Vagina (tissue), 2 donors: ENCODE measurements at regions not wholly inside any gene's neighbourhood (a gene's known extent, or its start where the extent isn't known, plus 50 kb on each side); places are given as distances from the start of the nearest gene placed in this dataset.

Source experiments
- DNase-seq, 2 donors: peaks; one replicate each; pipeline ENCODE4 v3.0.0-alpha.2; 2017; ENCODE audit errors: extremely low spot score in 2 of 2
- H3K27ac ChIP-seq: fragments of 200-600 bp; sonication (generic); one replicate; pipeline ENCODE4 v1.5.1; 2019
- H3K27me3 ChIP-seq: fragments of 200-600 bp; sonication (generic); one replicate; pipeline ENCODE4 v1.5.1; 2019
- H3K36me3 ChIP-seq, 2 donors: fragments of 200-600 bp; sonication (generic); one replicate each; pipeline ENCODE4 v1.5.1; 2017 to 2019
- H3K4me1 ChIP-seq: fragments of 200-600 bp; sonication (generic); one replicate; pipeline ENCODE4 v1.5.1; 2019
- H3K4me3 ChIP-seq, 2 donors: fragments of 200-600 bp; sonication (generic); 1 replicate in 1 of 2; 2 replicates in 1 of 2; pipeline ENCODE4 v1.5.1; 2016 to 2019
- H3K9me3 ChIP-seq: fragments of 200-600 bp; sonication (generic); one replicate; pipeline ENCODE4 v1.5.1; 2019
- CTCF ChIP-seq, 3 experiments: fragments of 450-650 bp in 2 of 3; fragments of 200-600 bp in 1 of 3; sonication (generic) in 1 of 3; IDR thresholded peaks; one replicate each; pipeline ENCODE4 v1.5.1; 2017 to 2019; ENCODE audit warnings: antibody characterized with exemption in 3 of 3, mild to moderate bottlenecking in 2 of 3, moderate library complexity in 2 of 3
- POLR2A ChIP-seq, 2 donors: fragments of 450-650 bp; IDR thresholded peaks; one replicate each; pipeline ENCODE4 v1.6.1; 2017; ENCODE audit warnings: antibody characterized with exemption in 2 of 2, mild to moderate bottlenecking in 2 of 2, moderate library complexity in 2 of 2
- POLR2AphosphoS5 ChIP-seq, 2 donors: sonication (generic); formaldehyde crosslinking; IDR thresholded peaks; one replicate each; pipeline ENCODE4 v1.9.0; 2017; ENCODE audit warnings: antibody characterized with exemption in 2 of 2, mild to moderate bottlenecking in 2 of 2, low read depth in 1 of 2; ENCODE audit not compliant: insufficient read depth in 1 of 2
- intact Hi-C: fragments of 100-400 bp; cut with DNase I; formaldehyde crosslinking; loops from one replicate; pipeline ENCODE4 v1.15.1; 2023

- Histone ChIP-seq H3K27me3 (no peaks in the 10 kb centered on the region), H3K27ac (no peak overlapping the region), H3K4me3 (no peak overlapping the region), H3K9me3 (no peaks in the 10 kb centered on the region), H3K4me1 (peaks cover 11% of the 10 kb centered on the region), H3K36me3 (no peaks in the 10 kb centered on the region)
- no peak for DNase-seq
- intact Hi-C loops, result no loop called here
- TF ChIP-seq POLR2A (IDR thresholded peaks at IDR 0.05) (no peak), POLR2AphosphoS5 (IDR thresholded peaks at IDR 0.05; ENCODE audit: insufficient read depth in 1 of 2, low read depth in 1 of 2) (no peak), CTCF (IDR thresholded peaks at IDR 0.05) (no peak)
These were observed 50.8 kb upstream of the MYLIP start for GRCh38 chr6:16078064-16078463.

GRCh38 chr6:16069671-16070070, 59.2 kb upstream of the MYLIP start:
- Histone ChIP-seq H3K27ac (no peak overlapping the region), H3K9me3 (no peaks in the 10 kb centered on the region), H3K4me3 (no peak overlapping the region), H3K36me3 (no peaks in the 10 kb centered on the region), H3K4me1 (no peaks in the 10 kb centered on the region), H3K27me3 (no peaks in the 10 kb centered on the region)
- no peak for DNase-seq
- intact Hi-C loops, result no loop called here
- TF ChIP-seq POLR2AphosphoS5 (IDR thresholded peaks at IDR 0.05; ENCODE audit: insufficient read depth in 1 of 2, low read depth in 1 of 2), result no peak
- no peak for TF ChIP-seq POLR2A (IDR thresholded peaks at IDR 0.05)
- no peak for TF ChIP-seq CTCF (IDR thresholded peaks at IDR 0.05)

- no peaks in the 10 kb centered on the region for H3K4me1 ChIP-seq
- DNase-seq, result no peak
- H3K9me3 ChIP-seq, result no peaks in the 10 kb centered on the region
- H3K27me3 ChIP-seq, result no peaks in the 10 kb centered on the region
- H3K27ac ChIP-seq, result no peak overlapping the region
- no peak overlapping the region for H3K4me3 ChIP-seq
- H3K36me3 ChIP-seq, result no peaks in the 10 kb centered on the region
- TF ChIP-seq POLR2A (IDR thresholded peaks at IDR 0.05) (no peak), POLR2AphosphoS5 (IDR thresholded peaks at IDR 0.05; ENCODE audit: insufficient read depth in 1 of 2, low read depth in 1 of 2) (no peak), CTCF (IDR thresholded peaks at IDR 0.05) (no peak)
- intact Hi-C loops, result no loop called here
These were observed 59.7 kb upstream of the MYLIP start for GRCh38 chr6:16069222-16069621.

DNA sequence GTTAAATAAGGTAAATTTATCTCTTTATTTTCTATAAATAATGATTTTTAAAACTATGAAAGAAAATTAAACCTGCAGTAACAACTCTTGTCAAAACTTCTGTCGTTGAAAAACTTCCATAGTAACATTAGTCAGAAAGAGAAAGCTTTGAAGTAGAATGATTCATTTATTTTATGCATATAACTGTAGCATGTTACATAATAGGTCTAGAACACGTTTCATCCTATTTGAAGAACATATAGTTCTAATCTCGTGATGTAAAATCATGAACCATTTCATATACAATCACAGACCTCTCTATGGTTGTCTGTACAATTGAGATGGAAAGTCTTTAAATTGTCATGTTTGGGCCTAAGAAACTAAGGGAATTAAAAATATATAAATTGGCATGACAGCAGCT, 61.3 kb upstream of the MYLIP start:
- TF ChIP-seq CTCF (IDR thresholded peaks at IDR 0.05) (no peak), POLR2A (IDR thresholded peaks at IDR 0.05) (no peak), POLR2AphosphoS5 (IDR thresholded peaks at IDR 0.05; ENCODE audit: insufficient read depth in 1 of 2, low read depth in 1 of 2) (no peak)
- Histone ChIP-seq H3K4me3 (no peak overlapping the region), H3K9me3 (no peaks in the 10 kb centered on the region), H3K4me1 (no peaks in the 10 kb centered on the region), H3K36me3 (no peaks in the 10 kb centered on the region), H3K27ac (no peak overlapping the region), H3K27me3 (no peaks in the 10 kb centered on the region)
- DNase-seq, result no peak
- intact Hi-C loops, result no loop called here

DNA sequence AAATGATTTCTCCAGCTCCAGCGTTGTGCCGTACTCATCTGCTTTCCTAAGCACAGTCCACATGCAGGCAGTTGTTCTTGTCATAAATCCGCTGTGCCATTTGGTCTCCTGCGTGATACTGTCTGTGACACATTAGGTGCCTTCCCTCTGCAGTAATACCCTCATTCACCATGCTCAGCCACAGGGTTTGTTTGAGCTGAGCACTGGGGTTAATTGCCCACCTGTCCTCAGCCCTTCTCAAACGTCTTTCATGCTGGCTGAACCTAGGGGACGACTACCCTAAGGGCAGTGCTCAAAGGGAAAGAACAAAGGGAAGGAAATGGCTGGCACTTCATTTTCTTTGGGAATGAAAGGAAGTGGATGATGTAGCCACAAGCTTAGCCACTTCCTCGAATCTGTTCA, 64.2 kb upstream of the MYLIP start:
- no peak overlapping the region for H3K27ac ChIP-seq
- H3K27me3 ChIP-seq, result no peaks in the 10 kb centered on the region
- H3K36me3 ChIP-seq, result no peaks in the 10 kb centered on the region
- H3K4me1 ChIP-seq, result no peaks in the 10 kb centered on the region
- intact Hi-C loops, result no loop called here
- TF ChIP-seq CTCF (IDR thresholded peaks at IDR 0.05), result no peak
- no peak for TF ChIP-seq POLR2AphosphoS5 (IDR thresholded peaks at IDR 0.05; ENCODE audit: insufficient read depth in 1 of 2, low read depth in 1 of 2)
- TF ChIP-seq POLR2A (IDR thresholded peaks at IDR 0.05), result no peak
- DNase-seq, result no peak
- no peak overlapping the region for H3K4me3 ChIP-seq
- H3K9me3 ChIP-seq, result no peaks in the 10 kb centered on the region
